NCI-H1048 (cell line): ENCODE measurements at regions not wholly inside any gene's neighbourhood (a gene's known extent, or its start where the extent isn't known, plus 50 kb on each side); places are given as distances from the start of the nearest gene placed in this dataset.
"Not testable (repeated sequence)": the region's sequence is repeated elsewhere in the genome, so short reads cannot be mapped to it uniquely, and the experiment has no call there.

Source experiments
- DNase-seq: peaks from one replicate; lab custom pipeline; 2025; lab: John Stamatoyannopoulos, UW

DNA sequence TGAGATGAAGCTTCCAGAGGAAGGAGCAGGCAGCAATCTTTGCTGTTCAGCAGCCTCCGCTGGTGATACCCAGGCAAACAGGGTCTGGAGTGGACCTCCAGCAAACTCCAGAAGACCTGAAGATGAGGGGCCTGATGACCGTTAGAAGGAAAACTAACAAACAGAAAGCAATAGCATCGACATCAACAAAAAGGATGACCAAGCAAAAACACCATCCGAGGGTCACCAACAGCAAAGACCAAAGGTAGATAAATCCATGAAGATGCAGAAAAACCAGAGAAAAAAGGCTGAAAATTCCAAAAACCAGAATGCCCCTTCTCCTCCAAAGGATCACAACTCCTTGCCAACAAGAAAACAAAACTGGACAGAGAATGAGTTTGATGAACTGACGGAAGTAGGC, 235.9 kb upstream of the NSMCE3 start:
- DNase-seq = not testable (repeated sequence)

DNA sequence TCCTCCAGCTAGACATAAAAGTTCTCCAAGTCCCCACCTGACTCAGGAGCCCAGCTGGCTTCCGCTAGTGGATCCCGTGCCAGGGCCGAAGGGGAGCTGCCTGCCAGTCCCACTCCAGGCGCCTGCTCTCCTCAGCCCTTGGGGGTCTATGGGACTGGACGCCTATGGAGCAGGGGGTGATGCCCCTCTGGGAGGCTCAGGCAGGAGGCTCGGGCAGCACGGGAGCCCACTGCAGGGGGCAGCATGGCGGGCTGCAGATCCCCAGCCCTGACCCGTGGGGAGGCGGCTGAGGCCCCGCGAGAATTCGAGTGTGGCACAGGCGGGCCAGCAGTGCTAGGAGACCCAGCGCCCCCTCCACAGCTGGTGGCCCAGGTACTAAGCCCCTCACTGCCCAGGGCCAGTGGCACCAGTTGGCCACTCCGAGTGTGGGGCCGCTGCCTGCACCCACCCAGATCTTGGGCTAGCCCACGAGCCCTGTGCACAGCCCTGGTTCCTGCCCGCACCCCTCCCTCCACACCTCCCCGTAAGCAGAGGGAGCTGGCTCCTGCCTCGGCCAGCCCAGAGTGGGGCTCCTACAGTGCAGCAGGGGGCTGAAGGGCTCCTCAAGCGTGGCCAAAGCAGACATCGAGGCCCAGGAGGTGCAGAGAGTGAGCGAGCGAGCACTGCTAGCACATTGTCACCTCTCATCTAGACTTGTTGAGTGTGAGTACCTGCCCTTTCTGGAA, 221.3 kb upstream of the NSMCE3 start:
- DNase-seq = no peak

DNA sequence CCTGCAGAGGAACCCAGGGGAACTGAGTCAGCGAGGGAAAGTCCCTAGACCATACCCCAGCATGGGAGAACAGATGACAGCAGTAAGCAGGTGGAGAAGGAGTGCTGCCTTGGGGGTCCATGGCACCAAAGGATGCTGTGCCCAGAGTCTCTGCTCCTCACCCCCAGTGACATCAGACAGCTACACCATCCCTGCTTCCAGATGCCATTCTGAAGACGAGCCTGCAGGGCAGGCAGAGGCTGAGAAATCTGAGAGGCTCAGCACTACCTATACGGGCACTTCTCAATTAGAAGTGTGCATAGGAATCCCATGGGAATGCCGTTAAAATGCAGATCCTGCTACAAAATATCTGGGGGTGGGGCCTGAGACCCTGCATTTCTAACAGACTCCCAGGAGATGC, 211.3 kb upstream of the NSMCE3 start:
- DNase-seq = no peak

DNA sequence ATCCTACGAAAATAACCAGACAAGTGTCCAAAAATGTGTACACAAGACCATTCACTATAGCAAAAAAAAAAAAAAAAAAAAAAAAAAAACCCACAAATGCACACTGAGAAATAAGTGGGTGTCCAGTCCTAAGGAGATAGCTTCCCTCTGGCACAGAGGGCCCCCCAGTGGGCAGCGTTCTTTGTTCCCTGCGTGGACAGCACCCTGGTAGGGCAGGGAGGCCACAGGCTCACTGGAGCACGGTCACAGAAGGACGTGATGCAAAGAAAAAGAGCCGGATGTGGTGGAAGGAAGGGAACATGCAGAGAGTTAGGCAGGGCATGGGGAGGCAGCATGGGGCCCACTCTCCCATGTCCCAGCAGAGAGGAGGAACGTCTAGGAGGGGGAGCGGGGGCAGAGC, 210.7 kb upstream of the NSMCE3 start:
- DNase-seq = no peak

DNA sequence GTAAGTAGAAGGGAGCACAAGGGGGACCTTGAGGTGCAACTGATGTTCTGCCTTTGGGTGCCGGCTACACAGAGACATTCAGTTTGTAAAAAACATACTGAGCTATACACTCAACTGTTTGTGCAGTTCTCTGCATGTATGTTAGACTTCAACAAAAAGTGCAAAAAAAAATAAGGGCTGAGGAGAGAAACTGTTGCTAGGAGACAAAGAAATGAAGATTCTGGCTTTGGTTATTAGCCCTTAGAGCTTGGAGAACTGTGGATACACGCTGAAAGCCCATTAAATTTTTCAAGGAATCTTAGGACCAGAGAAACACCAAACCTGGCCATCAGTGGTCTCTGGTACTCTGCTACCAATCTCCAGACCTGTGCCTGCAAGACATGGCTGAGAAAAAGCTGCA, 207.6 kb upstream of the NSMCE3 start:
- DNase-seq = no peak

DNA sequence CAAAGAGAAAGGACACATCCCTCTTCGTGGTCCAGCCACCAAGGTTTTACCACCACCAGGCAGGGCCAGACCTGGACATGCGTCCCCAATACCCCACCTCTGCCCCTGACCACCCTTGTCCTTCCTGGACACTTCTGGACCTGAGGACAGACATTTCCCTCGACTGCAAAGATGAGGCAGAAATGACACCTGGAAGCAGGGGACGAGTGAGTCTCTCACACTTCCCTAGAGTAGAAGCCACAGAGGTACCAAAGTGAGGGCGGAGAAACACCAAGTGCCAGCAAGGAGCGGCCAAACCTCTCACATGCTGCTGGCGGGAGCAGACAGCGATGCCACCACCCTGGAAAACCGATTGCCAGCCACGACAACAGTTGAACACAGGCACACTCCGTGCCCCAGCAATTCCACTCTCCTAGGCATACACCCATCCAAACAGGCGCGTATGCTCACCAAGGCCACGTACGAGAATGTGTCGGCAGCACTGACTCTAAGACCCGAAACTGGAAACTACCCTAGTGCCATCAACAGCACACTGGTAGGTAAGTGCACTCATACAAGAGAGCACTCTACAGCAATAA, 207.0 kb upstream of the NSMCE3 start:
- DNase-seq = no peak

DNA sequence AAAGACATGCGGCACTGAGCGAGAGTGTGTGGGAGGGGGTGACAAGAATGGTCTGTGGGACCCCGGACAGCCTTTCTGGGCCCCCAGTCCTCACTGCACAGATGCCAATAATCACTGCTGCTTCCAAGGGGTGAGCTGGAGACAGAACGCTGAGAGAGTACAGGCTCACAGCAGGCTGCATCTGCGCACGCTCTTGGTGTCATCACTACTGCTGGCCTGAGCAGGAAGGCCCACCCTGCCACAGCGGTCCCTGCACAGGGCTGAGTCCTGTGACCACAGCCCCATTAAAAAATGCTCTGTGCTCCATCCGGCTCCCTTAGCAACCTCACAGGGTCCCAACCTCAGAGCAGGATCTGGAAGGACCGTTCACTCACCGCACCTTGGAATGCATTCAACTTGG, 205.5 kb upstream of the NSMCE3 start:
- no peak for DNase-seq

DNA sequence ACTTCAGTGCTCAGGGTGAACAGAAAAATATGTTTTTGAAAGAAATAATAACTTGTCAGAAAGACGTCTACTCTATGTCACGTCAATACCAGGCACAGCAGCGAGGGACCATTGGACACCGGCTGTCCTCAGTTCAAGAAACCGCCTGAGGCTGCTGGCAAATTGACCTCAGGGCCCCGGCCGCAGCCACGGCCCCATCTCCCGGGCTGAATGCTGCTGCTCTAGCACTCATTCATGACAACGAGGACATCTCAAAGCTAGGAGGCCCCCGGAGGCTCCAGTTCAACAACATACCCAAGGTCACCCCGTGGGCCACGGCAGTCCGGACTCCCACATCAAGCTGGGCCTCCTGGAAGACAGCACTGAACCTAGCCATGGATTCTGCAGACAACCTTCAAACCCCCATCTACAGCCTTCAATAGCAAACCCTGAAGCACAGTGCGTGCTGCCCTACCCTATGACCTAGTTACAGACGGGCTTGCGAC, 204.0 kb upstream of the NSMCE3 start:
- no peak for DNase-seq

DNA sequence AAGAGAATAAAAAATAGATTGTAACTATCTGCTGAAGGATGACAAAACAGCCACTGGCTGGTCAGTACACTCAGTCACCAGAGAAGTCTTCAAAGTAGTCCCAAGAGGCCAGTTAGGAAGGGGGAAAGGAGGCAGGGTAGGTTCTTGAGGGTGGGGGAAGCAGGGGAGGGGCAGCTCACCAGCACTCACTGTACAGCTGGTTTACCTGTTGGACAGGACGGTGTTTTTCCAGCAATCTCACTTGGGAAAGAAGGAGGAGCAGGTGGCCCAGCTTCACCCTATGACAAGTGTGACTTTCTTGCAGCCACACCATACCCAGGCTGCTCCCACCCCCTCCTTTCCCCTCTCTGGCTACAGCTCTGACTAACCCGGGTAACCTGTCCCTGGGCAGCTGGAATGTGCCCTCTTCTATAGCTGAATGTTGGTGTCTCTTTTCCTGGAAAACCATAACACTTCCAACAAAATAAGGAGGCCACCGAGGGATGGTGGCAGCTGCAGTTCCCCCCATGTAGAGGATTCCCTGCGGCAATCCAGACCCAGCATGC, 203.4 kb upstream of the NSMCE3 start:
- no peak for DNase-seq

DNA sequence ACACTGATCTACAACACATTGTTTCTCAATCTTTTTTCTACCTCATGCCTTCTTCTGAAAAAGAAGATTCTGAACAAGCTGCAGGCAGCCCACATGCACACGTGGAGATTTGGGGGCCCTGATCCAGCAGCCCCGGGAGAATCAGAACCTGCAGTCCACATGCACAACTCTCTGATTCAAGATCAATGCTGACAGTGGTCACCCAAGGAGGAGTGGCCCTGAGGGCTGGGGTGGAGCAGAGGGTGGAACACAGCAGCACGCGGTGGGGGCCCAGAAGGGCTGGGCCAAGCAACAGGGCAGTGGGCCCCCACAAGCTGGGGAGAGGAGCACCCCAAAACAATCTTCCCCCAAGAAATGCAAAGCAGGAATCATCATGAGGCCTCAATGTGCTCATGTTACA, 202.1 kb upstream of the NSMCE3 start:
- DNase-seq = no peak

DNA sequence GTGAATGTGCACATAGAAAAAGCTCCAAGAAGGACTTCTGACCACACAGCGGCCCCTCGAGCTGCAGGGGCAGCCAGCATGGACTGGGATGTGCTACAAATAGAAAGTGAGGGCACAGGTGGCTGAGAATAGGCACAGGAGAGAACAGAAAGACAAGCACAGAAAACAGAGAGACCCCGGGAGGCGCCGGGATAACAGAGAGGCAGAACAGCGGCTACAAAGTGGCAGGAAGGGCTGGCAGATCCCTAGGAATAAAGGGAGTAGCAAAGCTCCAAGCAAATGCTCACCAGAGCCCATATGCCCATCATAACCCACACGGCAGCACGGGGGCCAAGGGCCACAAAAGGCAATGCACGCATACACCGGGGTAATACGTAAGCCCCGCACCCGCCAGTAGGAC, 201.7 kb upstream of the NSMCE3 start:
- no peak for DNase-seq

DNA sequence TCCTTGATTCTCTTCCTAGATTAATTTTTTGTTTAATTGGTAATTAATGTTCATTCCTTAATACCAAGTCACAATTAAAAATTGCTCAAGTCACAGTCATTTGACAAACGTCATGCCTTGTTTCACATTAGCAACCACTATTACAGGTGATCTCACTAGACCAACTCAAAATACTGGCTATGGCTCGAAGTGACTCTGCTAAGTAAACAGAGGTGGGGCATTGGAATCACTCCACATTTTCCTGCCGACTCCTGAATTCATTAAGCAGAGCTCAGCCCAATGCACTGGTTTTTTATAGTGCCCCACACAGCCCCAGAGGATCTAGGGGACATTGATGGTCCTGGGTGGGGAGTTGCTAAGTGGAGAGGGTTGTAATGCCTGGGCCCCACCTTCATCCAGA, 201.2 kb upstream of the NSMCE3 start:
- DNase-seq = no peak

DNA sequence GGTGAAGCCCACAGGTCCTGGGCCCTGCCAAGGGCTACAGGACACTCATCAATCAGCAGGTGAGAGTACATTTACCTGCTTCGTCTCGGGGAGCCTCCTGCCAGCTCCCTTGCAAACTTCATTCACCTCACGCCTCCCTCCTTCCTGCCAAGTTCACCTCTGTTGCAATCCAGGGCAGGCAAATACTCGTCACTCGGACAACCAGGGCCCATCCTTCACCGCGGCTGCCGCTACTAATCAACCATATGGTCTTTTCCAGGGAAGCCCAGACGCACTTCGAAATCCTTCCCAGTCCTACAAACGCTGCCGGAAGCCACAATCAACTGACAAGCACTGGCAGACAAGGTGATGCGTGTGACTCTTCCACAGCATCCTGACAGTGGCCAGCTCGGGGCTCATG, 200.7 kb upstream of the NSMCE3 start:
- no peak for DNase-seq

DNA sequence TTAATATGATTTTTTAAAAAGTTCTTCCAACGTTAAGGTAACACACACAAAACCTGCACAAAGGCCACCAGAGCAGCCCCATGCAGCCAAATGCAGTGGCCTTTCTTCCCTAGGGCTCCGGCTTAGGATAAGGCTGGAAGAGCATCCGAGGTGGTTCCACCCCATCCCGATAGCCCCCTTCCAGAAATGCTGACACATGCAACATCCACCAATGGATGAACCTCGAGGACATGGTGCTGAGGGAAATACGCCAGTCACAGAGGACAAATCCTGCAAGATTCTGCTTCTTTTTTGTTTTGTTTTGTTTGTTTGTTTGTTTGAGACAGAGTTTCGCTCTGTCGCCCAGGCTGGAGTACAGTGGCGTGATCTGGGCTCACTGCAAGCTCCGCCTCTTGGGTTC, 199.3 kb upstream of the NSMCE3 start:
- no peak for DNase-seq

DNA sequence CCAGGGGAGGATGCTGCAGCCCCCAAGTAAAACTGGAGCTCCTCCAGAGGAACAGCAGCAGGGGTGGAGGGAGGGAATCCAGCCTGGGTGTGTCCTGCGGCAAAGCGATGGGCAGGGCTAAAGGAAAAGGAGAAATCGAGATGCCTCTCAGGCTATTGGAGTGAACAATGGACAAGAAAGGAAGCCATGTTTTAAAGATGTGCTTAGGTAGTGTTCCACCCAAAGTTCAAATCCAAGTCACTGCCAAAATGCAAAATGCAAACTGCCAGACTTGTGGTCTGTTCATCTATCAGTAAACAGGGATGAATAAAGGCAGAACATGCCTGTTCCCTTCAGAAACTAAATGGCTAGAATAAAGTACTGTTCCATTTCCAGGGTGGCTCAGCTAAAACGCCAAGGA, 197.5 kb upstream of the NSMCE3 start:
- no peak for DNase-seq

DNA sequence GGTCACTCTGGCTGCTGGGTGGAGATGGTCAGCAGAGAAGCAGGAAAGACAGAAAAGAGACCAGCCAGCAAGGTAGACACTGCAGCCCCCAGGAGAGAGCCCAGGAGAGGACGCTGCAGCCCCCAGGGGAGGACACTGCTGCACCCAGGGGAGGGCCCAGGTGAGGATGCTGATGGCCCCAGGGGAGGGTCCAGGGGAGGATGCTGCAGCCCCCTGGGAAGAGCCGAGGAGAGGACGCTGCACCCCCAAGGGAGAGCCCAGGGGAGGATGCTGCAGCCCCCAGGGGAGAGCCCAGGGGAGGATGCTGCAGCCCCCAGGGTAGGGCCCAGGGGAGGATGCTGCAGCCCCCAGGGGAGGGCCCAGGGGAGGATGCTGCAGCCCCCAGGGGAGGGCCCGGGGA, 196.7 kb upstream of the NSMCE3 start:
- no peak for DNase-seq

DNA sequence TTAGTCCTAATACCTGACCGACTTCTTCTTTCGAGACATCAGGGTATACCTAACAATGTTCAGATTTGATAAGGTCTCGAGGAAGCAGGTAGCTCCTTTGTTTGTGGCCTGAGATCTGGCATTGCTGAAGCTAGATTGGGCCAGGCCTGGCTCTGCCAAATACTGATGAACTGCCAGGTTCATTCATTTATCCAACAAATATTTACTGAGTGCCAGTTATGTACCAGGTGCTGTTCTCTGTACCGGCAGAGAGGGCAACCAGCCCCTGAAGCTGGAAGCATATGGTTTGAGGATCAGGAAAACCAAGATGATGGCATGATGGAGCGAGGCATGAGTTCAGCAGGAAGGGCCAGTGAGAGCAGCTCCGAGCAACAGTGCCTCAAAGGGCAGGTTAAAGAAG, 196.2 kb upstream of the NSMCE3 start:
- no peak for DNase-seq

DNA sequence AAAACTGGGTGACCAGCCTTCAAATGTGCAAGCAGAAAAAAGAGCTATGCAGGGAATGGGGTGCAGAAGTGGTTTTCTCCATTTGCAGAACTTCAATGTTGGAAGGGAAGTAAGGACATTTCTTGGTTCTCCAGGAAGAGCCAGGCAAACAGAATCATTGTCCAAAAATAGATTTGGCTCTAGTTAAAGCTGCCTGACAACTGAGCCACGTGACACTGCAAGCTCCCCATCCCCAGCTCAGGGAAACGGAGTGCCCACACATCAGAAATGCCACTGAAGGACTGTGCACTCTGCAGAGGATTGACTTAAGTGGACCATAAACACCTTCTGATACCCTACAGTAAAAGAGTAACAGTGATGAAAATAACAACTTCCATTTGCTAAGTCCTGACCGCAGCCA, 195.6 kb upstream of the NSMCE3 start:
- DNase-seq = no peak

DNA sequence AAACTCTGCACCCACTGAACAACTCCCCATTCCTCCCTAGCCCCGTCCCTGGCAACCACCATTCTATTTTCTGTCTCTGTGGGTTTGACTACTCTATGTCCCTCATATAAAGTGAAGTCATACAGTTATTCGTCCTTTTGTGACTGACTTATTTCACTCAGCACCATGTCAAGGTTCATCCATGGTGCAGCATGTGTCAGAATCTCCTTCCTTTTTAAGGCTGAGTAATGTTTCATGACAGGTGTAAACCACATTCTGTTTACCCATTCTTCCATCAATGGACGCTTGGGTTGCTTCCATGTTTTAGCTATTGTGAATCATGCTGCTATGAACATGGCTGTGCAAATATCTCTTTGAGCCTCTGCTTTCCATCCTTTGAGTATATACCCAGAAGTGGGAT, 192.3 kb upstream of the NSMCE3 start:
- no peak for DNase-seq

DNA sequence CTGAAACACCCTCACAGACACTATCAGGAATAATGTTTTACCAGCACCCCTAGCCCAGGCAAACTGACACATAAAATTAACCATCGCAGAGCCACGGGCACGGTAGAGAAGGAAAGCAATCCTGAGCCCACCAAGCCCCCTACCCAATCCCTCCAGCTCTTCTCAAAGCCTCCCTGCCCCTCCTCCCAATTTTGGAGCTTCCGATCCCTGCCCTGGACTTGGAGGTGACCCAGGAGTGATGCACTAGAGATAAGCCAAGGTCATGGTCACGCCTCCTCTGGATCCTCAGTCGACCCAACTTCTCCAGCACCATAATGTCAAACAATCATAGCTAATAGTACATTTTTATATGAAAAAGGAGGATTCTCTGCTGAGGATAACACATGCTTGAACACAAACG, 188.7 kb upstream of the NSMCE3 start:
- DNase-seq = no peak

DNA sequence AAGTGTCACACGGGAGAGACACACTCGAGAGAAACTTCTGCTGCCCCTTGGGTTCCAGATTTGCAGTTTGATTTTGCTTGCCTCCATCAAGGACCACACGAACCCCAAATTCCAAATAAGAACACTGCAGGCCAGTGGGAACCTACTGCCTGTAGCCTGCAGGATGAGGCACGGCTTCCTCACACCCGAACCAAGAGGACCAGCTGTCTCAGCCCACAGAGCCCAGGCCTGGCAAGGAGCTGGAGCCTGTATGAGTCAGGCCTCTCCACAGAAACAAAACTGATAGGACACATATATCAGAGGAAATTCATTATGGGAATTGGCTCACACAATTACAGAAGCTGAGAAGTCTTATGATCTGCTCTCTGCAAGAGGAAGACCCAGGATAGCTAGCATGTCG, 188.1 kb upstream of the NSMCE3 start:
- DNase-seq = no peak

DNA sequence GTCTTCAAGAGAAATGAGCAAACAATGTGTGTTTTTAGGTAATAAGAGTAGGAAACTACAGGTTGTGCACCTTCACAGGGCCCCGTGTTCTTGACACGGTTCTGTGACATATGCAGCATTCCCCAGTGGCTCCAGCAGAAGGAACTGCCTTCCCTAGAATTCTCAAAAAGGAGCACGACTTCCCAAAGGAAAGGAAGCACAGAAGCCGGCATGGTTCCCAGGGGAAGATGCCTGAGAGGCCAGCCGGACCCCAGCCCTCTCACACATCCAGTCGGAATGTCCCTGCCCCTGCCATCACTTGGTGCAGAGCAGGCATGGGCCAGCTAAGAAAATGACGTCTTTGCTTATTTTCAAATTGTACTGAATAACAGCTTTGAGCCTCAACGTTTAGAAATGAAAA, 187.3 kb upstream of the NSMCE3 start:
- DNase-seq = no peak

DNA sequence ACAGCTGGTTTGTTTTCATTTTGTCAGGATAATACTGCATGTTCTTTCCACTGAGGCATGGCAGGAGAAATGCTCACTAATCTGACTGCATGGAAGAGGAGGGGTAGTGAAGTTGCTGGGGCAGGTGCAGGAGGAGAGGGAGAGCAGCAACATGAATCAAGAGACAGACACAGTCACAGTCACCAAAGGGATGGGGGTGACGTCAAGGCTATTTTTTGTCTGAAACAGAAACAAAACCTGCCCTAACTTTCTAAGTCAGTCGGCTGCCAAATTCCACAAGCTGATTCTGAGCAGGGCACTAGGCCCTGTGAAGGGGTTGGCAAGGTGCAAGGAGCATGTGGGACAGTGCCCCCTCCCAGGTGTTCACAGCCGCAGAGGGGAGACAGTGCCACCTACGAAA, 186.6 kb upstream of the NSMCE3 start:
- no peak for DNase-seq

DNA sequence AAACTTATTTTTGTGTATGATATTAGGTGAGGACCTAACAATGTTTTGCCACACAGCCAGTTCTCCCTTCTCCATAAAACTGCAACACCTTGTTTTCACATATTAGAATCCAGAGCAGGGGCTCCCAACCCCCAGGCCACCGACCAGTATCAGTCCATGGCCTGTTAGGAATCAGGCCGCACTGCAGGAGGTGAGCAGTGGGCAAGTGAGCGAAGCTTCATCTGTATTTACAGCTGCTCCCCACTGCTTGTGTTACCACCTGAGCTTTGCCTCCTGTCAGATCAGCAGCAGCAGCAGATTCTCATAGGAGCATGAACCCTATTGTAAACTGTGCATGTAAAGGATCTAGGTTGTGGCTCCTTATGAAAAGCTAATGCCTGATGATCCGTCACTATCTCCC, 185.9 kb upstream of the NSMCE3 start:
- DNase-seq = no peak
